H9 (cell line): ENCODE measurements at regions not wholly inside any gene's neighbourhood (a gene's known extent, or its start where the extent isn't known, plus 50 kb on each side); places are given as distances from the start of the nearest gene placed in this dataset.

Experiments used
- DNase-seq: peaks from one replicate; pipeline ENCODE4 v3.0.0-alpha.2; 2017
- H2AFZ ChIP-seq: one replicate; pipeline ENCODE4 v1.6.1; 2013; ENCODE audit warnings: mild to moderate bottlenecking, low read length, control low read depth, moderate library complexity
- H2AK5ac ChIP-seq: 2 replicates; pipeline ENCODE4 v1.6.1; 2013; ENCODE audit warnings: low read length, control low read depth, mixed read lengths; ENCODE audit not compliant: insufficient read length
- H2BK120ac ChIP-seq: one replicate; pipeline ENCODE4 v1.6.1; 2013; ENCODE audit warnings: low read depth, mild to moderate bottlenecking, low read length, control low read depth, inconsistent platforms; ENCODE audit not compliant: poor library complexity, severe bottlenecking
- H2BK12ac ChIP-seq: 2 replicates; pipeline ENCODE4 v1.6.1; 2013; ENCODE audit warnings: low read length, control low read depth, mixed read lengths, low read depth; ENCODE audit not compliant: insufficient read length
- H2BK15ac ChIP-seq: 2 replicates; pipeline ENCODE4 v1.6.1; 2013; ENCODE audit warnings: low read depth, low read length, control low read depth
- H2BK20ac ChIP-seq: one replicate; pipeline ENCODE4 v1.6.1; 2013; ENCODE audit warnings: low read depth, mild to moderate bottlenecking, low read length, control low read depth, inconsistent platforms; ENCODE audit not compliant: poor library complexity, severe bottlenecking
- H2BK5ac ChIP-seq: 2 replicates; pipeline ENCODE4 v1.6.1; 2013; ENCODE audit warnings: low read length, control low read depth, mixed read lengths; ENCODE audit not compliant: insufficient read length
- H3K14ac ChIP-seq: 2 replicates; pipeline ENCODE4 v1.6.1; 2013; ENCODE audit warnings: low read length, control low read depth; ENCODE audit not compliant: insufficient read depth
- H3K18ac ChIP-seq: 2 replicates; pipeline ENCODE4 v1.6.1; 2013; ENCODE audit warnings: low read depth, mild to moderate bottlenecking, mixed read lengths, low read length, control low read depth; ENCODE audit not compliant: insufficient read length
- H3K23ac ChIP-seq: 2 replicates; pipeline ENCODE4 v1.6.1; 2013; ENCODE audit warnings: low read length, control low read depth, mixed read lengths, low read depth; ENCODE audit not compliant: insufficient read length
- H3K23me2 ChIP-seq: 2 replicates; pipeline ENCODE4 v1.6.1; 2013; ENCODE audit warnings: low read depth, mild to moderate bottlenecking, mixed read lengths, low read length, control low read depth; ENCODE audit not compliant: insufficient read length, poor library complexity, severe bottlenecking
- H3K27ac ChIP-seq: 2 replicates; pipeline ENCODE4 v1.5.1; 2013; ENCODE audit warnings: low read length, control low read depth, mixed read lengths, low read depth; ENCODE audit not compliant: insufficient read length
- H3K27me3 ChIP-seq: 2 replicates; pipeline ENCODE4 v1.6.1; 2013; ENCODE audit warnings: low read length, control low read depth, inconsistent platforms; ENCODE audit not compliant: insufficient read depth
- H3K4ac ChIP-seq: 2 replicates; pipeline ENCODE4 v1.6.1; 2013; ENCODE audit warnings: low read depth, mild to moderate bottlenecking, control low read depth, inconsistent platforms, low read length, moderate library complexity
- H3K4me1 ChIP-seq: 2 replicates; pipeline ENCODE4 v1.6.1; 2013; ENCODE audit warnings: low read length, control low read depth, inconsistent platforms; ENCODE audit not compliant: insufficient read depth
- H3K4me2 ChIP-seq: 2 replicates; pipeline ENCODE4 v1.6.1; 2013; ENCODE audit warnings: low read length, control low read depth, mixed read lengths; ENCODE audit not compliant: insufficient read length, insufficient read depth
- H3K56ac ChIP-seq: 2 replicates; pipeline ENCODE4 v1.6.1; 2013; ENCODE audit warnings: low read depth, mild to moderate bottlenecking, mixed read lengths, low read length, control low read depth; ENCODE audit not compliant: insufficient read length
- H3K79me1 ChIP-seq: 2 replicates; pipeline ENCODE4 v1.6.1; 2013; ENCODE audit warnings: low read depth, mild to moderate bottlenecking, moderate library complexity, low read length, control low read depth, inconsistent platforms; ENCODE audit not compliant: insufficient read depth, poor library complexity, severe bottlenecking
- H3K79me2 ChIP-seq: 2 replicates; pipeline ENCODE4 v1.6.1; 2013; ENCODE audit warnings: low read length, control low read depth, inconsistent platforms; ENCODE audit not compliant: insufficient read depth
- H3K9ac ChIP-seq: 2 replicates; pipeline ENCODE4 v1.6.1; 2013; ENCODE audit warnings: low read length, control low read depth, mixed read lengths; ENCODE audit not compliant: insufficient read length; ENCODE audit errors: extremely low read depth
- H3K9me3 ChIP-seq: one replicate; pipeline ENCODE4 v1.6.1; 2013; ENCODE audit warnings: low read depth, low read length, inconsistent platforms; ENCODE audit not compliant: control insufficient read depth
- H3T11ph ChIP-seq: one replicate; pipeline ENCODE4 v1.6.1; 2013; ENCODE audit warnings: mild to moderate bottlenecking, low read length, control low read depth, inconsistent platforms
- H4K20me1 ChIP-seq: one replicate; pipeline ENCODE4 v1.6.1; 2013; ENCODE audit not compliant: control insufficient read depth, insufficient read length, insufficient read depth
- H4K5ac ChIP-seq: 2 replicates; pipeline ENCODE4 v1.6.1; 2013; ENCODE audit warnings: low read depth, mild to moderate bottlenecking, mixed read lengths, low read length, control low read depth; ENCODE audit not compliant: insufficient read length
- H4K8ac ChIP-seq: replicated peaks from 2 replicates; pipeline ENCODE4 v1.6.1; 2013; ENCODE audit warnings: low read length, control low read depth, mixed read lengths, low read depth; ENCODE audit not compliant: insufficient read length
- H4K91ac ChIP-seq: 2 replicates; pipeline ENCODE4 v1.6.1; 2013; ENCODE audit warnings: low read depth, mild to moderate bottlenecking, moderate library complexity, mixed read lengths, low read length, control low read depth; ENCODE audit not compliant: insufficient read length
- H3K27ac Mint-ChIP-seq, 3 experiments: 2 replicates in 2 of 3; 3 replicates in 1 of 3; pipeline ENCODE4 v1.8.0; 2020 to 2021; ENCODE audit warnings: mixed read lengths in 3 of 3, mild to moderate bottlenecking in 1 of 3, moderate library complexity in 1 of 3
- H3K27me3 Mint-ChIP-seq: 2 replicates; pipeline ENCODE4 v1.8.0; 2021; ENCODE audit warnings: low read depth, mild to moderate bottlenecking, moderate library complexity, mixed read lengths
- H3K36me3 Mint-ChIP-seq, 3 experiments: 2 replicates in 2 of 3; 3 replicates in 1 of 3; pipeline ENCODE4 v1.8.0; 2020 to 2021; ENCODE audit warnings: low read depth in 3 of 3, mixed read lengths in 3 of 3; ENCODE audit not compliant: insufficient read depth in 1 of 3
- H3K4me1 Mint-ChIP-seq, 2 experiments: 2 replicates each; pipeline ENCODE4 v1.8.0; 2020; ENCODE audit warnings: mixed read lengths in 2 of 2
- H3K4me3 Mint-ChIP-seq, 2 experiments: 2 replicates in 1 of 2; 3 replicates in 1 of 2; pipeline ENCODE4 v1.8.0; 2020 to 2021; ENCODE audit warnings: mild to moderate bottlenecking in 2 of 2, mixed read lengths in 2 of 2, moderate library complexity in 1 of 2
- H3K9me3 Mint-ChIP-seq, 2 experiments: 2 replicates in 1 of 2; 3 replicates in 1 of 2; pipeline ENCODE4 v1.8.0; 2020; ENCODE audit warnings: mild to moderate bottlenecking in 2 of 2, mixed read lengths in 2 of 2, moderate library complexity in 1 of 2
- WGBS: extraction: QIAGEN DNeasy Blood & Tissue Kit; methylation state at CpG from one replicate; pipeline ENCODE4 v1.1.7; 2013; ENCODE audit warnings: missing lambda C conversion rate, low lambda C conversion rate, mixed read lengths; ENCODE audit not compliant: insufficient read length; ENCODE audit errors: extremely low coverage; 5-methylcytosine and 5-hydroxymethylcytosine counted together
- TF ChIP-seq, protein P1 (sequence below): fragments of 200-600 bp; sonication (generic); conservative IDR thresholded peaks from 3 replicates; pipeline ENCODE4 v1.8.0; 2021; ENCODE audit warnings: antibody characterized with exemption, mild to moderate bottlenecking

DNA sequence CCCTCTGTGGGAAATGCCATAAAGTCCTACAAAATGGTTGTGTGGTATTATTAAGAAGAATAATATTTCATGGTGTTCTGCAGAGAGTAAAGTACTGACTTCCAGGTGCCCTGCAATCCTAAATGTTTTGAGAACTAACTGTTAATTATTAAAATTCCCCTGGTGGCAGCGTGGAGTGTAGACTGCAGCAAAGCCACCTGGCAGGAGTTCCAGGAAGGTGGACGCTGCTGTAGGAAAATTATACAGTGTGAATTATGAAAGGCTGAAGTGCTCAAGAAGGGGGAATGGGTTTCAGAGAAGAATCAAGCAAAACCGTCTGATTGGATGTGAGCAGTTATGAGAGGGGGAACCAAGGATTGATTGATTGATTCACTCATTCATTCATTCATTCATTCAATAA lies 572.4 kb upstream of the PPP2R3A start:
- Mint-ChIP-seq H3K9me3 (peaks cover 26 to 28% of the 10 kb centered on the region in 2 experiments), H3K27ac (no peak overlapping the region; a peak in 1 of 7 replicates), H3K27me3 (no peaks in the 10 kb centered on the region), H3K4me3 (no peak overlapping the region), H3K4me1 (no peaks in the 10 kb centered on the region), H3K36me3 (peaks cover 9 to 14% (median 13%) of the 10 kb centered on the region in 3 experiments)
- Histone ChIP-seq H3K27ac (no peak overlapping the region), H4K8ac (no peak overlapping the region), H3K9me3 (no peaks in the 10 kb centered on the region), H3K79me1 (no peaks in the 10 kb centered on the region), H2BK120ac (no peak overlapping the region), H2BK15ac (no peak overlapping the region), H3K4me1 (no peaks in the 10 kb centered on the region), H2BK20ac (no peak overlapping the region), H2AK5ac (no peak overlapping the region), H3K14ac (no peak overlapping the region), H3K56ac (no peak overlapping the region), H3K4ac (no peak overlapping the region), H3K9ac (no peak overlapping the region), H4K20me1 (no peaks in the 10 kb centered on the region), H3K27me3 (no peaks in the 10 kb centered on the region), H2BK12ac (no peak overlapping the region), H3K23ac (no peak overlapping the region), H4K91ac (no peak overlapping the region), H2BK5ac (no peak overlapping the region), H3K79me2 (no peaks in the 10 kb centered on the region), H3K4me2 (no peak overlapping the region), H4K5ac (no peak overlapping the region), H3K23me2 (no peaks in the 10 kb centered on the region), H2AFZ (no peak overlapping the region), H3K18ac (no peak overlapping the region), H3T11ph (no peak overlapping the region)
- no CpG with 5 or more reads among the region's 3 CpGs for WGBS
- DNase-seq = no peak
- TF ChIP-seq, protein P1, sequence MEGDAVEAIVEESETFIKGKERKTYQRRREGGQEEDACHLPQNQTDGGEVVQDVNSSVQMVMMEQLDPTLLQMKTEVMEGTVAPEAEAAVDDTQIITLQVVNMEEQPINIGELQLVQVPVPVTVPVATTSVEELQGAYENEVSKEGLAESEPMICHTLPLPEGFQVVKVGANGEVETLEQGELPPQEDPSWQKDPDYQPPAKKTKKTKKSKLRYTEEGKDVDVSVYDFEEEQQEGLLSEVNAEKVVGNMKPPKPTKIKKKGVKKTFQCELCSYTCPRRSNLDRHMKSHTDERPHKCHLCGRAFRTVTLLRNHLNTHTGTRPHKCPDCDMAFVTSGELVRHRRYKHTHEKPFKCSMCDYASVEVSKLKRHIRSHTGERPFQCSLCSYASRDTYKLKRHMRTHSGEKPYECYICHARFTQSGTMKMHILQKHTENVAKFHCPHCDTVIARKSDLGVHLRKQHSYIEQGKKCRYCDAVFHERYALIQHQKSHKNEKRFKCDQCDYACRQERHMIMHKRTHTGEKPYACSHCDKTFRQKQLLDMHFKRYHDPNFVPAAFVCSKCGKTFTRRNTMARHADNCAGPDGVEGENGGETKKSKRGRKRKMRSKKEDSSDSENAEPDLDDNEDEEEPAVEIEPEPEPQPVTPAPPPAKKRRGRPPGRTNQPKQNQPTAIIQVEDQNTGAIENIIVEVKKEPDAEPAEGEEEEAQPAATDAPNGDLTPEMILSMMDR = no peak
